Activated naive CD8-positive, alpha-beta T cell treated with anti-CD3 and anti-CD28 coated beads for 36 hours (primary cell): ENCODE measurements at regions not wholly inside any gene's neighbourhood (a gene's known extent, or its start where the extent isn't known, plus 50 kb on each side); places are given as distances from the start of the nearest gene placed in this dataset.
"Not testable (repeated sequence)": the region's sequence is repeated elsewhere in the genome, so short reads cannot be mapped to it uniquely, and the experiment has no call there.

Experiments
- DNase-seq: peaks from one replicate; pipeline ENCODE4 v3.0.0; 2021
- H3K27ac Mint-ChIP-seq: one replicate; pipeline ENCODE4 v1.8.0; 2022; ENCODE audit warnings: mild to moderate bottlenecking, moderate library complexity, mixed read lengths
- H3K27me3 Mint-ChIP-seq: one replicate; pipeline ENCODE4 v1.8.0; 2022; ENCODE audit warnings: mild to moderate bottlenecking, mixed read lengths
- H3K36me3 Mint-ChIP-seq: one replicate; pipeline ENCODE4 v1.8.0; 2021; ENCODE audit warnings: mild to moderate bottlenecking, mixed read lengths
- H3K4me1 Mint-ChIP-seq: one replicate; pipeline ENCODE4 v1.8.0; 2021; ENCODE audit warnings: mixed read lengths
- H3K4me3 Mint-ChIP-seq: one replicate; pipeline ENCODE4 v1.8.0; 2022; ENCODE audit warnings: mild to moderate bottlenecking, moderate library complexity, mixed read lengths
- H3K9me3 Mint-ChIP-seq: one replicate; pipeline ENCODE4 v1.8.0; 2022; ENCODE audit warnings: mixed read lengths

DNA sequence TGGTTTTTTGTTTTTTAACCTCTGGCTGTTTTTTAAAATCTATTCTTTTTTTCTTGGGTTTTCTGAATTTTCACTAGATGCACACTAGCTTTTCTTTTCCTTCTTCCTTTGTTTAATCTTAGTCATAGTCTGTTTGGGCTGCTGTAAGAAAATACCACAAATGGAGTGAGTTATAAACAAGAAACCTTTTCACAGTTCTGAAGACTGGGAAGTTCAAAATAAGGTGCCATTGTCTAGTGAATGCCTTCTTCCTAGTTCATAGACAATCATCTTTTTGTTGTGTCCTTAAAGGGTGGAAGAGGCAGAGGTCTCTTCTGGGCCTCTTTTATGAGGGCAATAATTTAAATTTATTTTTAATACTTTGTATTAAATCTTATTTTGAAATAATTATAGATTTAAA, 532.9 kb upstream of the ANO5 start:
- Mint-ChIP-seq H3K27ac (no peak overlapping the region), H3K27me3 (no peaks in the 10 kb centered on the region), H3K4me3 (no peak overlapping the region), H3K4me1 (no peaks in the 10 kb centered on the region), H3K9me3 (peaks cover 3% of the 10 kb centered on the region), H3K36me3 (no peaks in the 10 kb centered on the region)
- no peak for DNase-seq

DNA sequence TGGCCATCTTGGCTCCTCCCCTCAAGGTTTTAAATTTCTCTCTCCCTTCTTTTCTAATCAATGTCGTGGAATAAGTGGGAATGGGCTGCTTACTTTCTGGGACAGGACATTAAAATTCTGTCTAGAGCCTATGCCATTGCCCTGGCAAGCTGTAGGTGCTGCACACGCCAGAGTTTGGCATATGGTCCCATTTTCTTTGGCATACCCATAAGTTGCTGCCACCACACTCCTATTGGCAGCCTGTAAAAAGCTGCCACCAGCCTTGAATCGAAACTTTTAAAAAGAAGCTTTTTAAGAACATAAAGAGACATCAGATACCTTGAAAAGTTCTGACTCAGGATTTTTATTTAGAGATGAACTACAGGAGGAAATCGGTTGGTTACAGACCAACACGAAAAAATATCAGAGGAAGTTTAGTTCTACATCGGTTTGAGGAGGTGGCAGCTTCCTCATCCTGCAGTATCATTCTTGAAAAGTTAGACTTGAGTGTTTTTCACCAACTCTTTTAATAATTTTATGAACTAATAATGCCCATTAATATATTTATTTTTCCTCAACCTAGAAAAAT, 517.8 kb upstream of the ANO5 start:
- Mint-ChIP-seq H3K4me3 (no peak overlapping the region), H3K4me1 (no peaks in the 10 kb centered on the region), H3K9me3 (peaks cover 2% of the 10 kb centered on the region), H3K36me3 (no peaks in the 10 kb centered on the region), H3K27me3 (no peaks in the 10 kb centered on the region), H3K27ac (no peak overlapping the region)
- DNase-seq = no peak

DNA sequence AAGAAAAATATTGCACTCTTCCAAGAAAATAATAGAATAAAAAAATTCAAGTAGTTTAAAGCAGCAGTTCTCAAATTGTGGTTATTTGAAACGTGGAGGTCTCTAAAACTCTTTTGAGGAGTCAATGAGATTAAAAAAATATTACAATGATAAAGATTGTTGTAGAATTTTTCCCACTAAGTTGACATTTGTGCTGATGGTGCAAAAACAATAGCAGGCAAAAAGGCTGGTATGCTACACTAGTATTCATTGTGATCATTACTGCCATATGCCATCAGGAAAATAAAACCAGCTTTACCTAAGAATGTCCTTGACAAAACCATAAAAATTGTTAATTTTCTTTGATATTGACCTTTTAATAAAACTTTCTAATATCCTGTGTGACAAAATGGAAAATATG, 505.2 kb upstream of the ANO5 start:
- DNase-seq = no peak
- Mint-ChIP-seq H3K27me3 (no peaks in the 10 kb centered on the region), H3K4me3 (no peak overlapping the region), H3K27ac (no peak overlapping the region), H3K4me1 (no peaks in the 10 kb centered on the region), H3K36me3 (no peaks in the 10 kb centered on the region), H3K9me3 (peaks cover 8% of the 10 kb centered on the region)

DNA sequence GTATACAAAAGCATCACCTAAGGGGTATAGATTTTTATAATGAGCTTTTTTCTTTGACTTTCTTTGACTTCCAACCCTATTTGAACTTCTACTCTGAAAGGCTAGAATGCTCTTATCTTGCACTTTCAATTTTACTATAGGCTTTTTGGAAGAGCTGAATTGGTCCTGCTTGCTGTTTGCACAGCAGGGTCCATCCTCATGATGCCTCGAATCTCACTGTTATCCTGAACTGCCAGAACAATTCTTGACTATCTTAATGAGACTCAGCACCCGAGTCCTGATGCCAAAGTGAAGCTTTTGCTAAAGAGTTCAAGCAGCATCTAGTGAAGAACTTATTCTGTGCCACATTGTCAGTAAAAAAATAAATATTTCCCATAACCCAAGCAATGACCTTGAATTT, 488.3 kb upstream of the ANO5 start:
- no peak for DNase-seq
- no peaks in the 10 kb centered on the region for H3K4me1 Mint-ChIP-seq
- no peaks in the 10 kb centered on the region for H3K36me3 Mint-ChIP-seq
- H3K27ac Mint-ChIP-seq = no peak overlapping the region
- H3K27me3 Mint-ChIP-seq = no peaks in the 10 kb centered on the region
- H3K4me3 Mint-ChIP-seq = no peak overlapping the region
- H3K9me3 Mint-ChIP-seq = no peaks in the 10 kb centered on the region

DNA sequence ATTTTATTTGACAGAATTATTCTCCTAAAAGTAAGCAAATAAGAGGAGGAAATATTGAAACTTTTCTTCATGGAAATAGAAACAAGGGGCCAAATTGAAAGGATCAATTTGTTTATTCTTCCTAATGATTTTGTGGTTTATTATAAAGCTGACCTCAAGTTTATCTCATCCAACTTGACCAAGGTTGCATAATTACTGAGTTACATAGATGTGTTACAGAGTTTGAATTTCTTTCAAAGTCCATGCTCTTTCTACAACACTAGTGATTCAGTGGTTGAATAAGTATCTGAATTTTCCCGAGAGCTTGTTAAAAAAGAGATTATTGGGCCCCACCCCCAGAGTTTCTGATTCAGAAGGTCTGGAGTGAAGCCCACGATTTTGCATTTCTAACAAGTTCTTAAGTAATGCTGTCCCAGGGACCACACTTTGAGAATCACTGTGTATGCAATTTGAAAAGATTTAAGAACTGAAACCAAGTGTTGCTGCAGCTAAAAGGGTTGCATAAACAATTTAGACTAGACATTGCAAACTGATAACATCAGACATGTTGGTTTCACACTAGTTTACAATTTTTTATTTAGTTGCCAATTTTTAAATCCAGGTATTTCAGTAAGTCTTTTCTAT, 485.7 kb upstream of the ANO5 start:
- no peak for DNase-seq
- Mint-ChIP-seq H3K9me3 (no peaks in the 10 kb centered on the region), H3K27me3 (no peaks in the 10 kb centered on the region), H3K4me3 (no peak overlapping the region), H3K27ac (no peak overlapping the region), H3K36me3 (no peaks in the 10 kb centered on the region), H3K4me1 (no peaks in the 10 kb centered on the region)

DNA sequence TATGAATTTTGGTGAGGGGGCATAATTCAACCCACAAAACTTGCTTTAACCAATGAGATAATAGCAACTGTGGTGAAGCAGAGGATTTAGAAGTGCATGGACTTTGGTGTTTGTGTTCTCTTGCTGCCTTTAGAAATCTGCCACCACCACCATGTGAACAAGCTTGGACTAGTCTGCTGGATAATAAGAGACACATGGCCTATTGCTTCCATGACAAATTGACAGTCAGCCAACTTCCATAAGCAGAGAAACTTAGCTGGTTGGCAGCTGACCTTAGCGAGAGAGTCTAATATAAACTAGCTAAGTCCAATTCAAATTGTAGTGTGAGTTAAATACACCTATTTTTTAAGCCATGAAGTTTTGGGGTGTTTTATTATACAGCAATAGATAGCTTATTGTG, 482.1 kb upstream of the ANO5 start:
- Mint-ChIP-seq H3K36me3 (no peaks in the 10 kb centered on the region), H3K4me3 (no peak overlapping the region), H3K9me3 (peaks cover 2% of the 10 kb centered on the region), H3K27me3 (no peaks in the 10 kb centered on the region), H3K27ac (no peak overlapping the region), H3K4me1 (no peaks in the 10 kb centered on the region)
- DNase-seq = no peak

DNA sequence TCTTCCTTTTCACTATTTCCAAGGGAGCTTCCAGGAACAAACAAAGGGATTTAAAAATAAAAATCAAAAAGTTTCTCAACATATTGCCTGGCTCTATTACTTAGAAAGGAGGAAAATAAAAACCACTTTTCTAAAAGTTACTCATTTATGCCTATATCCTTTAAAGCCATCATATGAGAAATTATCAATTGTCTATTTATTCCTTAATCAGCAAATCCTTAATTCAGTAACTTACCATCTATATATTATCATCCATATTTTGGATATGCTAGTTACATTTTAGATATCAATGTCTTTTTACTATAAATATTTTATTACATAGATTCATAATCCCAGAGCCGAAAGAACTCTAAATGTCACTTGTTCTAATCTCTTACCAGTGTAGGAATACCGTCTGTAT, 481.5 kb upstream of the ANO5 start:
- Mint-ChIP-seq H3K9me3 (peaks cover 4% of the 10 kb centered on the region), H3K4me3 (no peak overlapping the region), H3K36me3 (no peaks in the 10 kb centered on the region), H3K4me1 (no peaks in the 10 kb centered on the region), H3K27me3 (no peaks in the 10 kb centered on the region), H3K27ac (no peak overlapping the region)
- no peak for DNase-seq

DNA sequence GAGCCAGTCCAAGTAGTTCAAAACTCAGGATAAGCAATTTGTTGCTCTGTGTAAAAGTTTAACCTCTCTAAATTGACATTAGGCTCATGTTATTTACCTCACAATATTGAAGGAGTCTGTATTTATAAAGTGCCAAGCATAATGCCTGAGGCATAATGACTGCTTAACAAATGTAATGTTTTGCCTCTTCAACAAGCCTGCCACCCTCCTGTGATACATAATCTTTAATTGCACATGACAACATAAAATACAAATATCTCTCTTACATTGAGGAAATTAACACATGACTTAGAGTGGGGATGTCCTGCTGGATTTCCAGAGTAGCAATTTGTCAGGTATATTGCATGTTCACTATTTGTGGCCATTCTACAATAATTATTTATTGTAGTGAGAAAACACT, 469.2 kb upstream of the ANO5 start:
- no peaks in the 10 kb centered on the region for H3K4me1 Mint-ChIP-seq
- H3K9me3 Mint-ChIP-seq = peaks cover 7% of the 10 kb centered on the region
- no peaks in the 10 kb centered on the region for H3K36me3 Mint-ChIP-seq
- H3K27ac Mint-ChIP-seq = no peak overlapping the region
- no peak overlapping the region for H3K4me3 Mint-ChIP-seq
- H3K27me3 Mint-ChIP-seq = no peaks in the 10 kb centered on the region
- no peak for DNase-seq

DNA sequence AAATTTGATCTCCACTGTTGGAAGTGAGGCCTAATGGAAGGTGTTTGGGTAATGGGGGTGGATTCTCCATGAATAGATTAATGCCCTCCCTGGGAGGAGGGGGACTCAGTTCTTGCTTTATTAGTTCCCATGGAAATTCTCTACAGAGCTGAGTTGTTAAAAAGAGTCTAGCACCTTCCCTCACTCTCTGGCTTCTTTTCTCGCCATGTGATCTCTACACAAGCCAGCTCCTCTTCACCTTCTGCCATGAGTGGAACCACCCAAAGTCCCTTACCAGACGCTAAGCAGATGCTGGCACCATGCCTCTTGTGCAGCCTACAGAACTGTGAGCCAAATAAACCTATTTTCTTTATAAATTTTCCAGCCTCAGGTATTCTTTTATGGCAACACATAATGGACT, 465.8 kb upstream of the ANO5 start:
- Mint-ChIP-seq H3K4me1 (no peaks in the 10 kb centered on the region), H3K27ac (no peak overlapping the region), H3K9me3 (peaks cover 7% of the 10 kb centered on the region), H3K4me3 (no peak overlapping the region), H3K36me3 (no peaks in the 10 kb centered on the region), H3K27me3 (no peaks in the 10 kb centered on the region)
- DNase-seq = no peak

DNA sequence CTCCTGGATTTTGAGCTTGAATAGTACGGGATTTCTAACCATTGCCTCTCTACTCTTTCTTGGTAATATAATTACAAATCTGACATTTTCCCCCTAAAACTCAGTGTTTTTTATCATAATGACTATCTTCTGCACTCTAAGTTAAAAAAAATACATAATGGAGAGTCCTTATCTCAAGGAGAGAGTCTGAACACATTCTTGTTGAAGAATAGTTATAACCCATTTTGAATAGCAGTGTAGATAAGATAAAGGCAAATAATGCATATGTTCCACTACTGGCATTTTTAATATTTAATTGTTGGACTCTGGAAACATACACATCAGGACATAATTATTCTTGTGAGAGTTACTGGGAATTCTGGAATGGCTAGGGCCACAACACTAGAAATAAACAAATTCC, 456.5 kb upstream of the ANO5 start:
- Mint-ChIP-seq H3K9me3 (peaks cover 7% of the 10 kb centered on the region), H3K27ac (no peak overlapping the region), H3K36me3 (no peaks in the 10 kb centered on the region), H3K4me3 (no peak overlapping the region), H3K27me3 (no peaks in the 10 kb centered on the region), H3K4me1 (no peaks in the 10 kb centered on the region)
- DNase-seq = no peak

DNA sequence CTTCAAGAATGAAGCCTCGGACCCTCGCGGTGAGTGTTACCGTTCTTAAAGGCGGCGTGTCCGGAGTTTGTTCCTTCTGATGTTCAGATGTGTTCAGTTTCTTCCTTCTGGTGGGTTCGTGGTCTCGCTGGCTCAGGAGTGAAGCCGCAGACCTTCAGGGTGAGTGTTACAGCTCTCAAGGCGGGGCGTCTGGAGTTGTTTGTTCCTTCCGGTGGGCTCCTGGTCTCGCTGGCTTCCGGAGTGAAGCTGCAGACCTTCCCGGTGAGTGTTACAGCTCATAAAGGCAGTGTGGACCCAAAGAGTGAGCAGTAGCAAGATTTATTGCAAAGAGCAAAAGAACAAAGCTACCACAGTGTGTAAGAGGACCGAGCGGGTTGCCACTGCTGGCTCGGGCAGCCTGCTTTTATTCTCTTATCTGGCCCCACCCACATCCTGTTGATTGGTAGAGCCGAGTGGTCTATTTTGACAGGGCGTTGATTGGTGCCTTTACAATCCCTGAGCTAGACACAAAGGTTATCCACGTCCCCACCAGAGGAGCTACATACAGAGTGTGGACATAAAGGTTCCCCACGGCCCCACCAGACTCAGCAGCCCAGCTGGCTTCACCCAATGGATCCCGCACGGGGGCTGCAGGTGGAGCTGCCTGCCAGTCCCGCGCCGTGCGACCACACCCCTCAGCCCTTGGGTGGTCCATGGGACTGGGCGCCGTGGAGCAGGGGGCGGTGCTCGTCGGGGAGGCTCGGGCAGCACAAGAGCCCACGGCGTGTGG, 440.2 kb upstream of the ANO5 start:
- H3K4me1 Mint-ChIP-seq, H3K27me3 Mint-ChIP-seq, DNase-seq, H3K36me3 Mint-ChIP-seq: not testable (repeated sequence)
- H3K9me3 Mint-ChIP-seq = peaks cover 18% of the 10 kb centered on the region
- peak overlapping the region; percentile 19 for H3K27ac Mint-ChIP-seq
- H3K4me3 Mint-ChIP-seq = peak overlapping the region; percentile 53

DNA sequence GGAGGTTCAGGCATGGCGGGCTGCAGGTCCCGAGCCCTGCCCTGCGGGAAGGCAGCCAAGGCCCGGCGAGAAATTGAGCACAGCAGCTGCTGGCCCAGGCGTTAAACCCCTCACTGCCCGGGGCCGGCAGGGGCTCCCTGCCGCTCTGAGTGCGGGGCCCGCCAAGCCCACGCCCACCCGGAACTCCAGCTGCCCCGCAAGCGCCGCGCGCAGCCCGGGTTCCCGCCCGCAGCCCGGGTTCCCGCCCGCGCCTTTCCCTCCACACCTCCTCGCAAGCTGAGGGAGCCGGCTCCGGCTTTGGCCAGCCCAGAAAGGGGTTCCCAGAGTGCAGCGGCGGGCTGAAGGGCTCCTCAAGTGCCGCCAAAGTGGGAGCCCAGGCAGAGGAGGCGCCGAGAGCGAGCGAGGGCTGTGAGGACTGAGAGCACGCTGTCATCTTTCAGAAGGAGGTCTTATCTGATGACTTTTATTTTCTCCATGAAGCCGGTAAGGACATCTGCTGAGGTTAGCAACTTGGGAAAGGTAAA, 439.6 kb upstream of the ANO5 start:
- not testable (repeated sequence) for H3K36me3 Mint-ChIP-seq, H3K27ac Mint-ChIP-seq, H3K4me1 Mint-ChIP-seq, H3K27me3 Mint-ChIP-seq, DNase-seq
- Mint-ChIP-seq H3K4me3 (peak overlapping the region; percentile 26), H3K9me3 (peaks cover 18% of the 10 kb centered on the region)

DNA sequence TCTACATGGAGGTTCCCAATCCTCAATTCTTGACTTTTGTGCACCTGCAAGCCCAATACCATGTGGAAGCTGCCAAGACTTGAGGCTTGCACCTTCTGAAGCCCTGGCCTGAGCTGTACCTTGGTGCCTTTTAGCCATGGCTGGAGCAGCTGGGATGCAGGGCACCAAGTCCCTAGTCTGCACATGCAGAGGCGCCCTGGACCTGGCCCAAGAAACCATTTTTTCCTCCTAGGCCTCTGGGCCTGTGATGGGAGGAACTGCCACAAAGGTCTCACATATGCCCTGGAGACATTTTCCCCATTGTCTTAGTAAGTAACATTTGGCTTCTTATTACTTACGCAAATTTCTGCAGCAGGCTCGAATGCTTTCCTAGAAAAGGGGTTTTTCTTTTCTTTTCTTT, 431.9 kb upstream of the ANO5 start:
- Mint-ChIP-seq H3K9me3 (peaks cover 18% of the 10 kb centered on the region), H3K36me3 (no peaks in the 10 kb centered on the region), H3K4me3 (no peak overlapping the region), H3K4me1 (no peaks in the 10 kb centered on the region), H3K27ac (no peak overlapping the region), H3K27me3 (no peaks in the 10 kb centered on the region)
- DNase-seq = no peak

DNA sequence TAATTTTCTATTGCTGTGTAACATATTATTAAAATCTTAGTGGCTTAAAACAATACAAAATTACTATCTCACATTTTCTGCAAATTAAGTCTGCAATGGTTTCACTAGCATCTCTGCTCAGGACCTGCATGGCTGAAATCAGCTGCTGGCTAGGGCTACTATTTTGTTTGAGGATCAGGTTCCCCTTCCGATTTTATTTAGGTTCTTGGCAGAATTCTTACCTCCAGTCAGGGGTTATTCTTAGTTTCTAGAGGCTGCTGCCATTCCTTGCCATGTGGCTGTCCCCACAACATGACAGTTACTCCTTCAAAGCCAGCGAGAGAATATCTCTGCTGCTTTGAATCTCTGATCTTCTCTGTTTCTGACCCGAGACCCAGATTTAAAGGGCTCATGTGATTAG, 424.5 kb upstream of the ANO5 start:
- Mint-ChIP-seq H3K36me3 (no peaks in the 10 kb centered on the region), H3K9me3 (peaks cover 1% of the 10 kb centered on the region), H3K27ac (no peak overlapping the region), H3K4me1 (no peaks in the 10 kb centered on the region), H3K27me3 (no peaks in the 10 kb centered on the region), H3K4me3 (no peak overlapping the region)
- no peak for DNase-seq

DNA sequence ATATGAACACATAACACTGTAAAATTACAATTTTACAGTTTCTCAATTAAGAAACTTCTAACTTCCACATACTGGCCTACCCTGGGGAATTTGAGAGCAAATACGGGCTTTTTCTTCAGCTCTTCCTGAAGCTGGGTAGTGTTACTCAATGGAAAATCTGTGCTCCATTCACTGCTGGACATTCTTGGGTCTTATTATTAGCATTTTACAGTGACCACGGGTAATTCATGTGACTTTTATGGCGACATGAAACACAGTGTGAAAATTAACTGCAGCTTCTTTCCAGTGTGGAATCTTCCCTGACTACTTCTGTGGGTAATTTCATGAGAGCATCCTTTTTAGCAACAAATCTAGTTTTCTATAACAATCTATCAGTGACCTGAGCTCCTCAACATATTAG, 423.7 kb upstream of the ANO5 start:
- no peak overlapping the region for H3K27ac Mint-ChIP-seq
- no peaks in the 10 kb centered on the region for H3K27me3 Mint-ChIP-seq
- no peak overlapping the region for H3K4me3 Mint-ChIP-seq
- no peaks in the 10 kb centered on the region for H3K4me1 Mint-ChIP-seq
- H3K36me3 Mint-ChIP-seq = no peaks in the 10 kb centered on the region
- H3K9me3 Mint-ChIP-seq = peaks cover 1% of the 10 kb centered on the region
- DNase-seq = no peak

DNA sequence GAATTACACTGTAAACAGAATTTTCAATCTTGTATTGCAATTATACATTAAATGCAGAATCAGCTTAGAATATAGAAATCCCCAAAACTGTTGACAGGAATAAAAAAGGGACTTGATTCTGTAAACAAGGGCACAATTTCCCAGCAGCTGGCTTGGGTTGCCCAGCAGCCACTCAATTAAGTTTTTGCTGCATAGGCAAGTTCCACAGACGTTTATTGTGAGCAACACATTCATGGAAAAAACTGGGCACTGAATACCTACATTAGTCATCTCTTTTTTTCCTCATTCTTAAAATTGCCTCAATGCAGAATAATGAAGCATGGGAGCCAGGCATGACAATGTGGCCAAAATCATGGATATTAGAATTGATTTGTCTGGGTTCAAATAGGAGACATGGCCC, 421.8 kb upstream of the ANO5 start:
- Mint-ChIP-seq H3K27me3 (no peaks in the 10 kb centered on the region), H3K36me3 (no peaks in the 10 kb centered on the region), H3K4me3 (no peak overlapping the region), H3K4me1 (no peaks in the 10 kb centered on the region), H3K9me3 (peaks cover 1% of the 10 kb centered on the region), H3K27ac (no peak overlapping the region)
- DNase-seq = no peak
